KMS-11 (cell line): ENCODE measurements at regions not wholly inside any gene's neighbourhood (a gene's known extent, or its start where the extent isn't known, plus 50 kb on each side); places are given as distances from the start of the nearest gene placed in this dataset.

Experiments used
- H2AFZ ChIP-seq: fragments of 200-600 bp; sonication (generic); 2 replicates; pipeline ENCODE4 v1.6.1; 2016; ENCODE audit warnings: antibody characterized with exemption, mixed run types, low read depth
- H3K27ac ChIP-seq: fragments of 200-600 bp; sonication (generic); 2 replicates; pipeline ENCODE4 v1.6.1; 2016; ENCODE audit warnings: mild to moderate bottlenecking, mixed run types
- H3K27me3 ChIP-seq: fragments of 200-600 bp; sonication (generic); 2 replicates; pipeline ENCODE4 v1.6.1; 2017; ENCODE audit warnings: mild to moderate bottlenecking, low read depth, mixed run types, moderate library complexity; ENCODE audit not compliant: insufficient read depth
- H3K36me3 ChIP-seq: fragments of 200-600 bp; sonication (generic); 2 replicates; pipeline ENCODE4 v1.6.1; 2017; ENCODE audit warnings: mild to moderate bottlenecking, mixed run types; ENCODE audit not compliant: insufficient read depth
- H3K4me1 ChIP-seq: fragments of 200-600 bp; sonication (generic); 2 replicates; pipeline ENCODE4 v1.6.1; 2016; ENCODE audit warnings: mild to moderate bottlenecking, low read depth, mixed run types; ENCODE audit not compliant: poor library complexity, severe bottlenecking
- H3K4me2 ChIP-seq: fragments of 200-600 bp; sonication (generic); 2 replicates; pipeline ENCODE4 v1.7.0; 2016; ENCODE audit warnings: mild to moderate bottlenecking, mixed run types
- H3K4me3 ChIP-seq: fragments of 200-600 bp; sonication (generic); IDR thresholded peaks from 2 replicates; pipeline ENCODE4 v1.6.1; 2017; ENCODE audit warnings: low read depth, low read length, mixed read lengths; ENCODE audit not compliant: insufficient read depth
- H3K79me2 ChIP-seq: fragments of 200-600 bp; sonication (generic); 2 replicates; pipeline ENCODE4 v1.6.1; 2016; ENCODE audit warnings: low read depth, mixed run types; ENCODE audit not compliant: insufficient read depth
- H3K9ac ChIP-seq: fragments of 200-600 bp; sonication (generic); 2 replicates; pipeline ENCODE4 v1.6.1; 2016; ENCODE audit warnings: mild to moderate bottlenecking, mixed run types
- H4K20me1 ChIP-seq: fragments of 200-600 bp; sonication (generic); 2 replicates; pipeline ENCODE4 v1.6.1; 2016; ENCODE audit warnings: mild to moderate bottlenecking, mixed run types; ENCODE audit not compliant: insufficient read depth
- TF ChIP-seq, protein P1 (sequence below): fragments of 200-600 bp; sonication (generic); conservative IDR thresholded peaks from 2 replicates; pipeline ENCODE4 v1.6.1; 2017; ENCODE audit warnings: low read depth, mild to moderate bottlenecking, antibody characterized with exemption, low read length, moderate library complexity, mixed read lengths

- H3K9ac ChIP-seq: no peak overlapping the region
- no peaks in the 10 kb centered on the region for H4K20me1 ChIP-seq
- no peaks in the 10 kb centered on the region for H3K79me2 ChIP-seq
- H3K4me1 ChIP-seq: no peaks in the 10 kb centered on the region
- H3K36me3 ChIP-seq: no peaks in the 10 kb centered on the region
- no peak overlapping the region for H2AFZ ChIP-seq
- no peak overlapping the region for H3K4me2 ChIP-seq
- no peak overlapping the region for H3K27ac ChIP-seq
- H3K4me3 ChIP-seq: no peak overlapping the region
- TF ChIP-seq, protein P1, sequence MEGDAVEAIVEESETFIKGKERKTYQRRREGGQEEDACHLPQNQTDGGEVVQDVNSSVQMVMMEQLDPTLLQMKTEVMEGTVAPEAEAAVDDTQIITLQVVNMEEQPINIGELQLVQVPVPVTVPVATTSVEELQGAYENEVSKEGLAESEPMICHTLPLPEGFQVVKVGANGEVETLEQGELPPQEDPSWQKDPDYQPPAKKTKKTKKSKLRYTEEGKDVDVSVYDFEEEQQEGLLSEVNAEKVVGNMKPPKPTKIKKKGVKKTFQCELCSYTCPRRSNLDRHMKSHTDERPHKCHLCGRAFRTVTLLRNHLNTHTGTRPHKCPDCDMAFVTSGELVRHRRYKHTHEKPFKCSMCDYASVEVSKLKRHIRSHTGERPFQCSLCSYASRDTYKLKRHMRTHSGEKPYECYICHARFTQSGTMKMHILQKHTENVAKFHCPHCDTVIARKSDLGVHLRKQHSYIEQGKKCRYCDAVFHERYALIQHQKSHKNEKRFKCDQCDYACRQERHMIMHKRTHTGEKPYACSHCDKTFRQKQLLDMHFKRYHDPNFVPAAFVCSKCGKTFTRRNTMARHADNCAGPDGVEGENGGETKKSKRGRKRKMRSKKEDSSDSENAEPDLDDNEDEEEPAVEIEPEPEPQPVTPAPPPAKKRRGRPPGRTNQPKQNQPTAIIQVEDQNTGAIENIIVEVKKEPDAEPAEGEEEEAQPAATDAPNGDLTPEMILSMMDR: no peak
- no peaks in the 10 kb centered on the region for H3K27me3 ChIP-seq
Measured at GRCh38 chr4:127518046-127518445, 114.7 kb upstream of the INTU start.

- Histone ChIP-seq H3K27ac (no peak overlapping the region), H3K4me2 (no peak overlapping the region), H4K20me1 (no peaks in the 10 kb centered on the region), H2AFZ (no peak overlapping the region), H3K4me3 (no peak overlapping the region), H3K4me1 (no peaks in the 10 kb centered on the region), H3K9ac (no peak overlapping the region), H3K27me3 (no peaks in the 10 kb centered on the region), H3K36me3 (no peaks in the 10 kb centered on the region), H3K79me2 (no peaks in the 10 kb centered on the region)
- TF ChIP-seq, protein P1: no peak
Measured at GRCh38 chr4:127521463-127521862, 111.3 kb upstream of the INTU start.

GRCh38 chr4:127523369-127523768, 109.4 kb upstream of the INTU start:
- Histone ChIP-seq H3K4me3 (no peak overlapping the region), H3K79me2 (no peaks in the 10 kb centered on the region), H4K20me1 (no peaks in the 10 kb centered on the region), H3K27ac (no peak overlapping the region), H3K27me3 (no peaks in the 10 kb centered on the region), H3K36me3 (no peaks in the 10 kb centered on the region), H3K9ac (no peak overlapping the region), H3K4me2 (no peak overlapping the region), H3K4me1 (no peaks in the 10 kb centered on the region), H2AFZ (no peak overlapping the region)
- TF ChIP-seq, protein P1: no peak

DNA sequence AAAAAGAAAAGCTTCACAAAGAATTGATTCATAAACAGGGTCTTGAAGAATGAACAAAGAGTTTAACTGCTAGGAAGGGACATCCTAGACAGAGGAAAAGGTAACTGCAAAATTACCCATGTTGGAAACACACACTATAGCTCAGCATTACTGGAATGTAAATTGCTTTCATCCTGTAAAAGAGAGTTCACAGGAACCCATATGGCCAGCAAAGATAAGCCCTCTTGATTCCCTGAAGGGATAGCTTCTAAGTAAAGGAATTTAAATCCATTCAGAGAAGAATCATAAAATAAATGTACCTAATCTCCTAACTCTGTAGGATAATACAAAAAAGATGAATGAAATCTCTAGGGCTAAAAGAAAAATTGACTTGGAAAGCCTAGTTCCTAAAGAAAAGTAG, 107.1 kb upstream of the INTU start:
- Histone ChIP-seq H3K79me2 (no peaks in the 10 kb centered on the region), H3K4me3 (no peak overlapping the region), H3K9ac (no peak overlapping the region), H2AFZ (no peak overlapping the region), H3K27me3 (no peaks in the 10 kb centered on the region), H4K20me1 (no peaks in the 10 kb centered on the region), H3K4me1 (no peaks in the 10 kb centered on the region), H3K27ac (no peak overlapping the region), H3K4me2 (no peak overlapping the region), H3K36me3 (no peaks in the 10 kb centered on the region)
- TF ChIP-seq, protein P1: no peak
